Ammon's horn (tissue), 1 donor: ENCODE measurements at regions not wholly inside any gene's neighbourhood (a gene's known extent, or its start where the extent isn't known, plus 50 kb on each side); places are given as distances from the start of the nearest gene placed in this dataset.
"Not testable (repeated sequence)": the region's sequence is repeated elsewhere in the genome, so short reads cannot be mapped to it uniquely, and the experiment has no call there.

ENCODE experiments used
- DNase-seq: peaks from one replicate; pipeline ENCODE4 v3.0.0-alpha.2; 2016; ENCODE audit warnings: low spot score

DNA sequence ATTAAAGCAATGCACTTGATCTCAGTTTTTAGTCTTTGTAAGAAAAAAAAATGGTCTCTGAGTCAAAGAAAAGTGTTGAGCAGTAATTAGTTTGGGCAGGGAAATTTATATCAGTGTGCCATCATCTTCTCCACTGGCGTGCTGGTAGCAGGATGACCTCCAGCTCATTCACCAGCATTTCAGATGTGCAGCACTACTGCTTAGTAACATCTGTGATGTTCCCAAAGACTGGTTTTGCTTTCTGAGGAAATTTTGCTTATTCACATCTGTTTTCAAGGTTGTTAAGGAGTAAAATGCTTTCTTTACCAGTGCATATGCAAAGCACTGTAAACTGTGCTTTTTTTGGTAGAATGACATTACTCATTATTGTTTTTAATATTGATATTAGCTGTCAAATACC, 540.4 kb downstream of the TRAM1L1 start:
- DNase-seq: no peak

- no peak for DNase-seq
These were observed 545.6 kb downstream of the TRAM1L1 start for GRCh38 chr4:116539744-116540143.

DNA sequence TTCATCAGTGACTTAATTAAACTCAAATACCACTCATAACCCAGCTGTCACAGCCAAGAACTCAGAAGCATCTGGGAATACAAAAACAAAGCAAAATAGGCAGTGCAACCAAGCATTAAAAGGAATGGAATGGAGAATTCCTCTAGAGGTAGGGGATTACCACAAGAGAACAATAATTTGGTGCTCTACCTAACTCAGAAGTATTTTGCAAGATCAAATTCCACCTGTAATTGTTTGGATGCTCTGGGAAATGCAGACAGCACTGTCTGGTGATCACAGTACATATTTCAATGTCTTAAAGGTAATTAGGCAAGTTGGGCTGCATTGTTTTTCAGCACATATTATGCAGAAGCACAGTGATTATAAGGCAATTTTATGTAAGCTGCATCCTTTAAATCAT, 547.5 kb downstream of the TRAM1L1 start:
- DNase-seq: no peak

DNA sequence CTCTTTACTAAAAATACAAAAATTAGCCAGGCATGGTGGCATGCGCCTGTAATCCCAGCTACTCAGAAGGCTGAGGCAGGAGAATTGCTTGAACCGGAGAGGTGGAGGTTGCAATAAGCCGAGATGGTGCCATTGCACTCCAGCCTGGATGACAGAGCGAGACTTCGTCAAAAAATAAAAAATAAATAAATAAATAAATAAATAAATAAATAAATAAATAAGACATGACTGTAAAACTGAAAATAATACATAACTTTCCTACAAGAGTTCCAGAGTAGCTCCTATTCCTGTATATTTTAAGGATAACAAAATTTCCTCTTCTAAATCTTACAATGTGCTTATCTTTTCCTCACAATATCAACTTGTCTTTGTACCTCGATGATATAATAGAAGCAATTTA, 549.4 kb downstream of the TRAM1L1 start:
- DNase-seq: not testable (repeated sequence)

GRCh38 chr4:116531870-116532269, 553.5 kb downstream of the TRAM1L1 start:
- DNase-seq: no peak

DNA sequence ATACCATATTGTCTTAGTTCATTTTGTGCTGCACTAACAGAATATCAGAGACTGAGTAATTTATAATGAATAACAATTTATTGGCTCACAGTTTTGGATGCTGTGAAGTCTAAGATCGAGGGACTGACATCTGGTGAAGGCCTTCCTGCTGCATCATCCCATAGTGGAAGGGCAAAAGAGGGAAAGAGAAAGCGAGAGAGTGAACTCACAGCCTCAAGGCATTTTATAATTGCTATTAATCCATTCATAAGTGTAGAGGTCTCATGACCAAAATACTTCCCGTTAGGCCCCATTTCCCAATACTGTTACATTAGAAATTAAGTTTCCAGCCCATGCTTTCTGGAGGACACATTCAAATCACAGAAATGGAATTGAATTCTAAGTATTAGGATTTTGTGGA, 554.4 kb downstream of the TRAM1L1 start:
- DNase-seq: no peak

- no peak for DNase-seq
These were observed 555.3 kb downstream of the TRAM1L1 start for GRCh38 chr4:116530048-116530447.

DNA sequence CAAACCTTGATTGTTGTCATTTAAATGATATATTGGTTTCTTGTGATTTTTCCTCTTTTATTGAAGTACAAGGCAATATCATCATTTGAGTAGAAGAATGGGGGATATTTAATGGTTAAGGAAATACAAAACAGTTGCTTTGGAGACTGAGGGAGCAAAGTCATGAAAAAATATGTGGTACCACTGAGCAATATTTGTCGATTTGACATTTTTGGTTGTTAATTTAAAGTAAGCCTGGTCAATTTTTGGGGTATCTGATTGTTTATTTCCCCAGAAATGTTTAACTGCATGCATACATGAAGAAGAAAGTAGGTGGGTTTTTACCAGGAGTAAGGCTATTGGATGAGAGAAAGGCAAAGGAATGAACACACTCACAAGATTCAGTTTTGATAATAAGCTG, 556.2 kb downstream of the TRAM1L1 start:
- DNase-seq: no peak

DNA sequence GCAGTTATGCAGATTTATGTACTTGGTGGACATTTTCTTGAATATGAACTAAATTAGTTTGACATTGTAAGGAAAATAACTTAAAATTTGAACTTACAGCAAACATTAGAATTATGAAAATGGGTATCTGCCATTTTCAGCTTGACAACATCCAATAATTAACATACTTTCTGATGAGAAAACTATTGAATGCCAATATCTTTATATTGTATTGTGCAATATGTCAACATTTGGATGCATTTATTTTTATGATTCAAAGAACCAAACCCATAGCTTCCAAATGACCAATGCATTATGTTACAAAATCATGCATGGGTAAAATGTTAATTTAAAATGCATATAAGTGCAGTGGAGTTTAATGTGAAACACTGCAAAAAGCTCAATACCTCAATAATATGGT, 562.5 kb downstream of the TRAM1L1 start:
- DNase-seq: no peak

GRCh38 chr4:116520886-116521285, 564.5 kb downstream of the TRAM1L1 start:
- DNase-seq: no peak

GRCh38 chr4:116516711-116517110, 568.7 kb downstream of the TRAM1L1 start:
- no peak for DNase-seq

DNA sequence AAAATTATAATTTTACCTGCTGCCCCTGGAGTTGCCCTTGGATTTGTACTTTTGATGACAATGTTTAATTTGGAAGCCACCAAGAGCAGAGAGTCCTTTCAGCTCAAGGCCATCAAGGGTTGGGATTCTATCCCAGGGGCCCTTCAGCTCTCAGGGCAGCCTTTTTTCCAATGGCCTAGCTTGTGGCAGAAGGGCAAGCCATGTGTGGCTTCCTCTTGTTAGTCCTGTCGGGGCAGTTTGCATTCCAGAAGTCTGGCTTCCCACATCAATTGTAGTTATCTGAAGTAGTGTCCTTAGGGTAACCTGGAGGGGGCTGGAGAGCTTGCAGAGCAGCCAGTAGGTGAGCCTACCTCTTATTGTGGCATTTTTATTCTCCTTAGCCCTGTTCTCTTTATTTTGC, 569.4 kb downstream of the TRAM1L1 start:
- DNase-seq: no peak

GRCh38 chr4:116512552-116512951, 572.8 kb downstream of the TRAM1L1 start:
- no peak for DNase-seq

- DNase-seq: no peak
These were observed 583.4 kb downstream of the TRAM1L1 start for GRCh38 chr4:116501954-116502353.

GRCh38 chr4:116500225-116500624, 585.2 kb downstream of the TRAM1L1 start:
- DNase-seq: no peak

- no peak for DNase-seq
These were observed 595.6 kb downstream of the TRAM1L1 start for GRCh38 chr4:116489739-116490138.

GRCh38 chr4:116486401-116486800, 599.0 kb downstream of the TRAM1L1 start:
- no peak for DNase-seq

DNA sequence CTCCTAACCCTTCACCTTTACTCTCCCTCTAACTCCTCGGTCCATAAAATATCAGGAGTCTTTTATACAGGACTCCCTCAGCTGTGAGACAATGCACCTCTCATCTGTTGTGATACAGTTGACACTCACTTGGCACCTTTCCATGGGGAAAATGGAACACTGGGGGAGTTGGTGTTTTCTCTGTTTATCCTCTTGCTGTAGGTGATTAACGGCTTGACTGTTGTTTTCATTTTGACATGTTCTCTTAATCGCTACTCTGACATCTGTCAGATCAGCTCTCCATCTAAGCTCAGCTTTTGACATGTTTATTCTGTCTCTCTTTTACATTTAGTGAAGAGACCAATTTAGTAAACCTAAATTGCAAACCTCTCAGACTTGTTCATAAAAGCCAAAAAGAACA, 604.8 kb downstream of the TRAM1L1 start:
- DNase-seq: no peak

GRCh38 chr4:116478343-116478742, 607.0 kb downstream of the TRAM1L1 start:
- DNase-seq: no peak

GRCh38 chr4:116469582-116469981, 615.8 kb downstream of the TRAM1L1 start:
- no peak for DNase-seq

GRCh38 chr4:116453127-116453526, 632.2 kb downstream of the TRAM1L1 start:
- no peak for DNase-seq

DNA sequence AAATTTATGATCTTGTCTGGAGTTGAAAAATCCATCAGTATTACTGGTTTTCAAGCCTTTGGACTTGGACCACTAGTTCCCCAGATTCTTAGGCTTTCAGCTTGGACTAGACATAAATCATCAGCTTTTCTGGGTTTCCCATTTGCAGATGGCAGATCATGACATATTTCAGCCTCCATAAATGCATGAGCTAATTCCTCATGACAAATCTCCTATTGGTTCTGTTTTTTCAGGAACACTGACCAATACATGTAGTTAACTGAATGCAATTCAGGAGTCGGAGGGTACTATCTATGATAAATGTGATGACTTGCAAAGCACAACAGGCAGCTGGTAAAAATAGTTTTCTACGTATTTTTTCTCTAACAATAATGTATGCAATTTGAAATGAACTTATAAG, 635.6 kb downstream of the TRAM1L1 start:
- no peak for DNase-seq

DNA sequence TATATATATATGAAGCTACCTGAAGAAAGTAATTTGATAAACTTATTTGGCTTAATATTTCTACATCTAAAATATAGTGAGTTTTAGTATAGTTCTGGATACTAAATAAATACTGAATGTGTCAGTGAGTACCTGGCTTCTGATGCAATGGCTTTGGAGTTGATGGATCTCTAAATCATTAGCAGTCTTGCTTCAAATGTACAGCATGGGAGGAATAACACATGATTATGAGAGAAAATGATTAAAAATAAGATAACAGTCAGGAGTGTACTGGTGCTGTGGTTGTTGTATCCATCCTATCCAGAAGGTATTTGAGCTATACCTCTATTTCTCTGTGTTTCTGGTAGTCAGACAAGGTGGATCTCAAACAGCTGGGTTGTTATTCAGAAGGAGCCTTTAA, 641.3 kb downstream of the TRAM1L1 start:
- no peak for DNase-seq

GRCh38 chr4:116438981-116439729, 646.2 kb downstream of the TRAM1L1 start:
- DNase-seq: no peak
